ENCODE measurements at regions not wholly inside any gene's neighbourhood (a gene's known extent, or its start where the extent isn't known, plus 50 kb on each side); places are given as distances from the start of the nearest gene placed in this dataset.
"Not testable (repeated sequence)": the region's sequence is repeated elsewhere in the genome, so short reads cannot be mapped to it uniquely, and the experiment has no call there.

DNA sequence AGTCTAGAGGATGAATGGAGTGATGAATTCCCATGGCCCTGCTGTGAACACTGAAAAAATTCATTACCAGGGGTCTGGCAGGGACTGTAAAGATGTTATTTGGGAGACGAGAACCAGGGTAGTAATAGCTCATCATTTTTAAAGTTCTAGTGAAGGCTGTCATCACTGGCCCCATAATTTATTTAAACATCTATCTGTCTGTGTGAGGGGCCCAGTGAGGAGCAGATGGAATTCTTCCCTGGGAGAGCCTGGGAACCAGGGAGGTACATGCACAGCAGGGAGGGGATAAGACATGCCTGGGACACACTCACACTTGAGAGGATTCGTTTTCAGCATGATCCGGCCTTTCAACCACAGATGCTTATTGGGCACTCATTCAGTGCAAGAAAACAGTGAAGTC, 162.0 kb downstream of the PDGFRA start:
- no peaks in the 10 kb centered on the region for H3K9me3 Mint-ChIP-seq
- H3K36me3 Mint-ChIP-seq (ENCODE audit: low read depth): no peaks in the 10 kb centered on the region
- no peak for ATAC-seq (replicated peaks)
- H3K27me3 Mint-ChIP-seq: peaks cover 7% of the 10 kb centered on the region
- H3K4me3 Mint-ChIP-seq: no peak overlapping the region
- no peaks in the 10 kb centered on the region for H3K4me1 Mint-ChIP-seq
- H3K27ac Mint-ChIP-seq: no peak overlapping the region

DNA sequence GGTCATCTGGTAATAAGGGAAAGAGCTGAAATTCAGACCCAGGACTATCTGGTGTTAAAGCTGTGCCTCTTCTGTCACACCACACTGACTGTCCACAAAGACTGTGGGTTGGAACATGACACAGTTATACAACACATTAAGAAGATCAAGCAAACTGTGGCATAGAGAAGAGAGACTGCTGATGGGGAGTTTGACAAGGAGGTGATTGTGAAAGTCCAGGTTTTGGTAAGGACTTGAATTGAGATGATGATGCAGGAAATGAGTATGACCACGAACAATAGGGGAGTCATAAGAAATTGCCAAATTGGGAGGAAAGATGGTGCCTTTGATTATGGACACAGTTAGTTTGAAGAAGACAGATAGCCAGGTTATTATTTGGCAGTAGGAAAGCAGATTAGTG, 163.4 kb downstream of the PDGFRA start:
- Mint-ChIP-seq H3K27me3 (peaks cover 7% of the 10 kb centered on the region), H3K4me1 (no peaks in the 10 kb centered on the region), H3K36me3 (ENCODE audit: low read depth) (no peaks in the 10 kb centered on the region), H3K27ac (no peak overlapping the region), H3K4me3 (no peak overlapping the region), H3K9me3 (no peaks in the 10 kb centered on the region)
- ATAC-seq (replicated peaks): no peak

DNA sequence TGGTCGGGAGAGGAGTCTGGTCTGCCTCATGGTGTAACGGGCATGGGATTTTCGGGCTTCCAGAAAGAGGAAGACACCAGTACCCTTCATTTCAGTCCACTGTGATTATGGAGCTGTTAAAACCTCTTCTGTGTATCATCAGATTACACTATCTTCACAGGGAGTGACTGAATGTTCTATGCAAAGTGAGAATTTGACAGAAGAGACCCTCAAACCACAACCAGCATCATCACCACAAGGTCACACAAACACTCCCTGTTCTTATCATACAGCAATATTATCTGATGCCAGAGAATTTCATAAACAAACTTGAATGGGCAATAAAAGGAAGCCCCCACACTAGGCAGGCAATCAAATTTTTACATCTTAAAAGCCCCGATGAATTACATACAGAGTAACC, 164.2 kb downstream of the PDGFRA start:
- Mint-ChIP-seq H3K27ac (no peak overlapping the region), H3K4me3 (no peak overlapping the region), H3K27me3 (peaks cover 7% of the 10 kb centered on the region), H3K36me3 (ENCODE audit: low read depth) (no peaks in the 10 kb centered on the region), H3K4me1 (no peaks in the 10 kb centered on the region), H3K9me3 (no peaks in the 10 kb centered on the region)
- ATAC-seq (replicated peaks): no peak

DNA sequence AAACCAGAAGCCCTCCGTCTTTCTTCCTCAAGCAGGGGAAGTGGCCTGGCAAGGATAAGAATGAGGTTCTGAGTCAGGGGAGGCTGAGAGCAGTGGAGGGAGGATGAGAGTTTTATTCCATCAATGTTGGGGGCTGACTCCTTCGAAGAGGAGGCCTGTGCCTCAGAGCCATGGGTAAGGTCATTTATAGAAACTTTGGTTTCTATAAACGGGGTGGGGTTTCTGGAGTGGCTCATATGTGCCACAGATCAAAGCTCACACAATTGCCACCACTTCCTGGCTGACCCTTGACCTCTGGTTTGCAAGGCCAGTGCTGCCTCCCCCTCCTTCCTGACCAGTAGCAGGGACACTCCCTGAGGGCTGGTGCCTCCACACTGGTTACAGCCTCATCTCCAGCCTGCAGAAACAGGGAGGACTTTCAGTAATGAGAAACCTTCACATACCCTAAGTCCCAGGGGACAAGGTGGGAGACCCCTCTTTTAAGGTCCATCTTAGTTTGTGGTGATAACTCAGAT, 166.0 kb downstream of the PDGFRA start:
- peaks cover 7% of the 10 kb centered on the region for H3K27me3 Mint-ChIP-seq
- H3K9me3 Mint-ChIP-seq: no peaks in the 10 kb centered on the region
- no peaks in the 10 kb centered on the region for H3K4me1 Mint-ChIP-seq
- H3K36me3 Mint-ChIP-seq (ENCODE audit: low read depth): no peaks in the 10 kb centered on the region
- peak; percentile 57 for ATAC-seq (replicated peaks)
- H3K27ac Mint-ChIP-seq: no peak overlapping the region
- H3K4me3 Mint-ChIP-seq: no peak overlapping the region

DNA sequence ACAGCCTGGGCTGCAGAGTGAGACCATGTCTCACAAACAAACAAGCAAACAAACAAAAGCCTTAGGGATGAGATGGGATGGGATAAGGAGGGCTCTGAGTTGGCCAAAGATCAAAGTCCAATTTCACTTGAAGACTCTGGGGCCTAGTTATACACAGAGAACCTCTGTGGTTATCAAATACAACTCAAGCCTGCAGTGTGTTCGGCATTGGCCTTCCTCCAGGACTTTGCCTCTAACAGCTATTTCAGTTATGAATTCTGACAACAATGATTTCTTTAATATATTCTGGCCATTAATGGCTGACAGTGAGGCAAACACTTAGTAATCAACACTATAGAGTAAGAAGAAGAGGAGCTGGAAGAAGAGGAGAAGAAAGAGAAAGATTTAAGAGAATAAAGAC, 171.1 kb downstream of the PDGFRA start:
- Mint-ChIP-seq H3K9me3 (no peaks in the 10 kb centered on the region), H3K27me3 (no peaks in the 10 kb centered on the region), H3K27ac (no peak overlapping the region), H3K4me1 (no peaks in the 10 kb centered on the region), H3K4me3 (no peak overlapping the region), H3K36me3 (ENCODE audit: low read depth) (no peaks in the 10 kb centered on the region)
- ATAC-seq (replicated peaks): no peak

DNA sequence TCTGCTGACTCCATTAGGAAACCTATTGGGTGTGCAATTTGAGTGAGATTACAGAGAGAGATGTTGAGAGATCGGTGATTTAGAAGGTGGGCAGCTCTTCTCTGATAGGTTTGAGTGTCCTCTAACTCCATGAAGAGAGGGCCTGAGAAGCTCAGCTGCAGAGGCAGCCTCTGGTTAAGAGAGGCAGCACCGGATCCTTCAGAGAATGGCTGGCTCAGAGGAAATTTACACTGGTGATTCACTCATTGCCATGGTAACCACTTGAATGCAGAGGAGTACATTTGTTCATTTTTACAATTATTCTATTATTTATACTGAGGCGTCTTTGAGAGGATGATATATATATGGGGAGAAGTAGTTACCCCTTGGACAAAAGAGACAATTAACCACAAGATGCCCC, 171.7 kb downstream of the PDGFRA start:
- H3K36me3 Mint-ChIP-seq (ENCODE audit: low read depth): no peaks in the 10 kb centered on the region
- no peak for ATAC-seq (replicated peaks)
- no peaks in the 10 kb centered on the region for H3K27me3 Mint-ChIP-seq
- H3K4me1 Mint-ChIP-seq: no peaks in the 10 kb centered on the region
- no peak overlapping the region for H3K4me3 Mint-ChIP-seq
- H3K27ac Mint-ChIP-seq: no peak overlapping the region
- no peaks in the 10 kb centered on the region for H3K9me3 Mint-ChIP-seq

DNA sequence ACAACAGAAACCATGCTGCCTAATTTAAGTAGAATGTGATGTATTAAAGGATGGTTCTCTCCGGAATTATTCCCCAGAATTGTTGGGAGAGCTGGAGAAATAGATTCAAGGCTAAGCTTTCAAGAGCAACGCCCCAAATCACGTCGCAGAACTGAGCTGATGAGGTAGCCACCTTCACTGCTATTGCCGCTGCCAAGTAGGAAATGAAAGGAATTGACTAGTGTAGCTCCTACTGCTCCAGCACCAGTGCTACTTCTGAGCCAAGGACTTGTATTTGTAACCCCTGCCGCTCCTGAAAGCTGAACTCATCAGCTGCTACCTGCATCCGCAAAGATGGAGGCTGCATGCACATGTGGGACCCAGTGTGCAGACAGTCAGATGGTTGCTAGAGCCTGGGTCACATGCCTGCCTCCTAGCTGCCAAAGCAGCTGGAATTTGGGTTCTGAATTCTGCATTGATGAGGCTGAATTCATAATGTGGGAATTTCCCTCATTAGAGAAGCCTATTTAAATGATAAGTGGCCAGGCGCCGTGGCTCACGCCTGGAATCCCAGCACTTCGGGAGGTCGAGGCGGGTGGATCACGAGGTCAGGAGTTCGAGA, 173.9 kb downstream of the PDGFRA start:
- H3K36me3 Mint-ChIP-seq (ENCODE audit: low read depth): no peaks in the 10 kb centered on the region
- H3K27me3 Mint-ChIP-seq: no peaks in the 10 kb centered on the region
- no peaks in the 10 kb centered on the region for H3K4me1 Mint-ChIP-seq
- no peak overlapping the region for H3K27ac Mint-ChIP-seq
- H3K9me3 Mint-ChIP-seq: no peaks in the 10 kb centered on the region
- no peak overlapping the region for H3K4me3 Mint-ChIP-seq
- ATAC-seq (replicated peaks): no peak

DNA sequence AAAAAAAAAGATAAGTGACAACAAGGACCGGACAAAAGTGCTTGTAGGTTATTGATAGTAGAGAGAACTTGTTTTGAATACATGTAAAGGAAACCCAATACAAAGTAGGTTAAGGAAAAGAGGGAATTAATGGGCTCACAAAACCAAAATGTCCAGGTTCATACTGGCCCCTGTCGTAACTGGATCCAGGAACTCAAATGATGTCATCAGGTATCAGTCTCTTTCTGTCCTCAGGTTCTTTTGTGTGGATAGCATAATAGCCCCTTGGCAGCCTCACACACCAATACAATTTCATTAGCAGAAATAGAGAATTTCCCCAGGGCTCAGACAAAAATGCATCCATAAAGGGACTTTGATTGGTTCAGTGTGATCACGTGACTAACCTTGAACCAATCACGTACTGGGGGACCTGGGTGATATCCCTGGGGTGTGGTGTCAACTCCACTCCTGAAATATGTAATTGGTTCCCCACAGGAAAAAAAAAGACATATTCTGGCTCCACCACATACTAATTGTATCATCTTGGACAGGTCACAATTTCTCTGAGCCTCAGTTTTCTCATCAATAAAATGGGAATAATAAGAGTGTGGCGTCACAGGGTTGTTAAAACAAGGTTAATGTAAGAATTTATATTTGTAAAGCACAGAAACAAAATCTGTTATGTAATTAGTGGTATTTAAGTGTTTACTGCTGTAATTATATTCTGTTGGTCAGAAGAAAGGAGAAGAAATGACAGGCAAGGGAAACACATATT, 174.8 kb downstream of the PDGFRA start:
- Mint-ChIP-seq H3K4me3 (no peak overlapping the region), H3K4me1 (no peaks in the 10 kb centered on the region), H3K27me3 (no peaks in the 10 kb centered on the region), H3K36me3 (ENCODE audit: low read depth) (no peaks in the 10 kb centered on the region), H3K27ac (no peak overlapping the region), H3K9me3 (no peaks in the 10 kb centered on the region)
- ATAC-seq (replicated peaks): no peak

DNA sequence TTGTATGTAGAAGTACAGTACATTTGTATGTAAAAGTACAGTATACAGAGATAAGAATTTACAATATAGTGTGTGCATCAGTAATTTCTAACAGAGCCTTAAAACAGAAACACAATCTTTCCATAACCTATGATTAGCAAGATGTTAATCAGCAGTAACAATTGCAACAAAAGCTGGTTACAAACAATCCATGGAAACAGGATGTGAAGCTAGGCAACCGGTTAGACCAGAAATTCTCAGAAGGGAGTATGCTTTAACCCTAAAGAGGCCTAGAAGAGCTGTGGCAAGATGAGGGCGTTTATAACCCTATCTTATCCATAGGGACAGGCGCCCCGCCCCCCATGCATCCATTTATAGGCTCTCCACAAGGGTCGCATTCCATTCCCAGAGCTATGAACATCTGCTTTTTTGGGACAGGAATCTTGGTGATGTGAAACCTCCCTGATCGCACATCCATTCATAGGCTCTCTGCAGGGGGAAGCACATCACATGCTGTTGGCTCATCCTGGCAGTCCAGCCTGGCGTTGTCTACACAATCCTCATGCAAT, 180.3 kb downstream of the PDGFRA start:
- not testable (repeated sequence) for H3K4me3 Mint-ChIP-seq; H3K4me1 Mint-ChIP-seq; H3K27me3 Mint-ChIP-seq; ATAC-seq (replicated peaks); H3K36me3 Mint-ChIP-seq (ENCODE audit: low read depth); H3K27ac Mint-ChIP-seq; H3K9me3 Mint-ChIP-seq

DNA sequence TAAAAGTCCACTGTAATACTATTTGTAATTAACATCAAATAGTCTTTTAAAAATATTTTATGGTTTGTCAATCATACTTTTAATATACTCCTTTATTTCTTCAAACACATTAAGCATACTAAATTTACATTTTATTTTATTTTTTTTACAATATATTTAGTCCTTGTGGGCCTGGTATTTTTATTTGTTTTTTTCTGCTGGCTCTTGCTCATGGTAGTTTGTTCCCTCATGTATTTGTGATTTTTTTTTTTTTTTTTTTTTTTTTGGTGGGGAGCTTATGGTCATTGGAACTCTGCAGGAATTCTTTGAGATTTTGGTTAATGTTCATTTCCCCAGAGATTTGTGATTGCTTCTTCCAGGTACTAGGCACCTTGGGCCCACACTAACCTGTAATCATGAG, 185.5 kb downstream of the PDGFRA start:
- Mint-ChIP-seq H3K27me3 (peaks cover 3% of the 10 kb centered on the region), H3K36me3 (ENCODE audit: low read depth) (no peaks in the 10 kb centered on the region), H3K4me1 (no peaks in the 10 kb centered on the region), H3K4me3 (no peak overlapping the region), H3K9me3 (peaks cover 5% of the 10 kb centered on the region), H3K27ac (no peak overlapping the region)
- ATAC-seq (replicated peaks): no peak

DNA sequence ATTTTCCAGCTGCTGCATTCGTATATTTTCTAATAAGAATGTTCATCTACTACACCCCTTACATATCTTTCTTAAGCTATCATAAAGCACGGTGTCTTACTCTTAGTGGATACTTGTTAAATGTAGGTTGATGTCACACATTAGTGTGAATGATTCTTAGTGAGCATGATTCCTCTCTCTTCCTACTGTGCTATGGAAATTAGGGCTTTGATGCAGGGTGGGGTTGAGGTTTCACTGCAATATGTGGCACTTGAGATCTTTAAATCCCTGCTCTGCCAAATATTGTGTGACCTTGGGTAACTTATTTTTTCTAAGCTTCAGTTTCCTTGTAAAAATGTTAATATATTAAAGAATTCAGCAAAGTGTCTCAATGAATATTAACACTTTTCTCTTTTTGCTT, 188.4 kb downstream of the PDGFRA start:
- Mint-ChIP-seq H3K4me3 (no peak overlapping the region), H3K4me1 (no peaks in the 10 kb centered on the region), H3K9me3 (peaks cover 5% of the 10 kb centered on the region), H3K27ac (no peak overlapping the region), H3K36me3 (ENCODE audit: low read depth) (no peaks in the 10 kb centered on the region), H3K27me3 (peaks cover 5% of the 10 kb centered on the region)
- no peak for ATAC-seq (replicated peaks)

DNA sequence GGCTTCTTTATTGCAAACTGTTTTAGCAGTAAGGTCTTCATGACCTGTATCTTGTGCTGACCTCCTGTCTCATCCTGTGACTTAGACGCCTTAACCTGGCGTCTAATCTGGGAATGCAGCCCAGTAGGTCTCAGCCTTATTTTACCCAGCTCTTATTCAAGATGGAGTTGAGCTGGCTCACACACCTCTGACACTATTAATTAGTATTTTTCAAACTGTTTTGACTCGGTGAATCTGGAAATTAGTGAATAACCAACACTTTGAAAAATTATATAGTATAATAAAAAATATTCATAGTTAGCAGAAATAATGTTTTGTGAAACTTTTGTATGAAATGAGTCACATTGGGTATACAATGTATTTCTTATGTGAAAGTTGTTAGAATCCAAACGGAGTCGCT, 189.4 kb downstream of the PDGFRA start:
- no peak overlapping the region for H3K27ac Mint-ChIP-seq

DNA sequence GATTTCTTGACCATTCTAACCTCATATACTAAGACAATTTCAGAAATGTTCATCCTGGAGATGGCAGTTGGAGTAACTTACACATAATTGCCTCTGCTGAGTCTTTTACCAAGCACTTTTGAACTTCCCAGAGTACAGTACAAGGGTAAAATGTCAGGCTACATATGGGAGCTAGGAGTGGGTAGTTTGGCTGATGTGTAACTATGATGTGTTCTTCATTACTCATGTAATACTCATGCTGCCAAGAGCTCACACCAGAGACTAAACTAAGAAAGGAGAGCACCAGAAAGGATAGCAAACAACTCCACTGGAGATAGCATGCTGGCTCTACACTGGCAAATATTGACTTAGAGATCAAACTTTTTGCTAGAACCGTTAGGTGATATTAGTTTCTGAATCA, 194.0 kb downstream of the PDGFRA start:
- Mint-ChIP-seq H3K4me1 (no peaks in the 10 kb centered on the region), H3K27me3 (peaks cover 19% of the 10 kb centered on the region), H3K27ac (no peak overlapping the region), H3K9me3 (no peaks in the 10 kb centered on the region), H3K4me3 (no peak overlapping the region), H3K36me3 (ENCODE audit: low read depth) (no peaks in the 10 kb centered on the region)
- ATAC-seq (replicated peaks): peak; percentile 19

More for the DNA sequence above, 189.4 kb downstream of the PDGFRA start:
- Mint-ChIP-seq H3K4me1 (no peaks in the 10 kb centered on the region), H3K9me3 (peaks cover 5% of the 10 kb centered on the region), H3K36me3 (ENCODE audit: low read depth) (no peaks in the 10 kb centered on the region), H3K4me3 (no peak overlapping the region), H3K27me3 (peaks cover 10% of the 10 kb centered on the region)
- ATAC-seq (replicated peaks): no peak

DNA sequence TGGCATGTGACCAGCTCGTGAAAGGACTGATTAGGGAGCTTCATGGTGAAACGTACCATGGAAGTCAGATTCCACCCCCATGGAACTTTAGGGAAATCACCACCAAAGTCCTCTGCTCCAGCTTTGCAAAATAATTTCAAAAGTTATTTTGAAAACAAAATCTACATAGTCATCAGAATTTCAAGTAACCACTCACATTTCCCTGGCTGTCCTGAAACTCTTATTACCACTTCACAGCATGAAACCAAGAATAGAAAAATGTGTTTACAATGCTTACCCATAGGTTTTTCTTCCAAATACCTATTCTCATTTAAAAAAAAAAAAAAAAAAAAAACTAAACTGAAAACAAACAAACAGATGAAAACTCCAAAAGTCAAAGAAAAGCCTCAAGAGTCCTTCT, 198.7 kb downstream of the PDGFRA start:
- Mint-ChIP-seq H3K27me3 (peaks cover 26% of the 10 kb centered on the region), H3K36me3 (ENCODE audit: low read depth) (no peaks in the 10 kb centered on the region), H3K9me3 (no peaks in the 10 kb centered on the region), H3K27ac (no peak overlapping the region), H3K4me3 (no peak overlapping the region), H3K4me1 (no peaks in the 10 kb centered on the region)
- no peak for ATAC-seq (replicated peaks)

DNA sequence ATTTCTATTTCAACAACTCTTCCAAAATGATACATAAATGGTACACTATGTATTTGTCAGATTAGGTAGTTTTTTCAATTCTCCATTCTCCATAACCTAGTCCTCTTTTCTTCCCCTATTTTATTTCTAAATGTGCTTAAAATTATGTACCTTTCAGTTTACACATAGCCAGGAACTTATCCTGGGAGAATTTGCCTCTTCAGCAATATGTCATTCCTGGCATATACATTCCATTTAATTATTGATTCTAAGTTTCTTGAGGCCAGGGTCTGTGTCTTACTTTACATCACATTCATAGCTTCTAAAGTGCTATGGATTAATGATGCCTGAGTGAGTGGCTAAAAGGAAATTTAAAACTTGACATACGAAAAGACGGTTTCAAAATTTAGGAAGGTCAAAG, 199.8 kb downstream of the PDGFRA start:
- ATAC-seq (replicated peaks): no peak
- Mint-ChIP-seq H3K27ac (no peak overlapping the region), H3K9me3 (no peaks in the 10 kb centered on the region), H3K4me3 (no peak overlapping the region), H3K27me3 (peaks cover 25% of the 10 kb centered on the region), H3K4me1 (no peaks in the 10 kb centered on the region), H3K36me3 (ENCODE audit: low read depth) (no peaks in the 10 kb centered on the region)

Data from activated T-helper 17 cell treated with anti-CD3 and anti-CD28 coated beads, Interleukin-2, amount 50 U/mL, for 72 hours (primary cell).